ENCODE measurements at regions not wholly inside any gene's neighbourhood (a gene's known extent, or its start where the extent isn't known, plus 50 kb on each side); places are given as distances from the start of the nearest gene placed in this dataset.

DNA sequence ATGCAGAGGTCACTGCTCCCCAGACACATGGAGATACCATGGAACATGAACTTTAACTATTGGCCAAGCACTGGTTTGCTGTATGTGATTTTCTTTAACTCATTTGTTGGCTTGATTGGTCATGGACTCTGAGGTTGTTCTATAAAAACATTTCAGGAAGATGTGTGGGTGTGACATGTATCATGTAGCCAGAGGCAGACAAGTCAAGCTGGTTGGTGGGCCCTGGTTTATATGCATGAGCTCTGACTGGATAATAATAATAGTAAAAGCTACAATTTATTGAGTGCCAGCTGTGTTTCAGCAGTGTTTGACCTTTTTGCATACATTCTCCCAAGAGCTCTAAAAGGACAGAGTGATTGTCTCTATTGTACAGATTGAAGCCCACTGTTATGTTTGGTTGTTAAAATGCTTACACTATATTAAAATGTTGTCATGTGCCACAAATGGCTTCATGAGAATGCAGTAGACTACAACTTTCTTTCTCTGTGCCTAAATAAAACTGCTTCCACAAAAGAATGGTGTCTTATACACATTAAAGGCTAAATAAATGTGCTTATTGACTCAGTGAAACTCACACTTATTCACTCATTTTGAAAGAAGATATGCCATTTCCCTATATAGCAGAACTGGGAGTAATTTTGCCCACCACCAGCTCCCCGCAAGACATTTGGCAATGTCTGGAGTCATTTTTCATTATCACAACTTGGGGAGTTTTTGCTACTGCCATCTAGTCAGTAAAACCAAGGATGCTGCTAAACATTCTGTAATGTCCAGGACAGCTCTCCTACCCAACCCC, 243.6 kb upstream of the NFE2L3 start:
- TF ChIP-seq, protein P1, sequence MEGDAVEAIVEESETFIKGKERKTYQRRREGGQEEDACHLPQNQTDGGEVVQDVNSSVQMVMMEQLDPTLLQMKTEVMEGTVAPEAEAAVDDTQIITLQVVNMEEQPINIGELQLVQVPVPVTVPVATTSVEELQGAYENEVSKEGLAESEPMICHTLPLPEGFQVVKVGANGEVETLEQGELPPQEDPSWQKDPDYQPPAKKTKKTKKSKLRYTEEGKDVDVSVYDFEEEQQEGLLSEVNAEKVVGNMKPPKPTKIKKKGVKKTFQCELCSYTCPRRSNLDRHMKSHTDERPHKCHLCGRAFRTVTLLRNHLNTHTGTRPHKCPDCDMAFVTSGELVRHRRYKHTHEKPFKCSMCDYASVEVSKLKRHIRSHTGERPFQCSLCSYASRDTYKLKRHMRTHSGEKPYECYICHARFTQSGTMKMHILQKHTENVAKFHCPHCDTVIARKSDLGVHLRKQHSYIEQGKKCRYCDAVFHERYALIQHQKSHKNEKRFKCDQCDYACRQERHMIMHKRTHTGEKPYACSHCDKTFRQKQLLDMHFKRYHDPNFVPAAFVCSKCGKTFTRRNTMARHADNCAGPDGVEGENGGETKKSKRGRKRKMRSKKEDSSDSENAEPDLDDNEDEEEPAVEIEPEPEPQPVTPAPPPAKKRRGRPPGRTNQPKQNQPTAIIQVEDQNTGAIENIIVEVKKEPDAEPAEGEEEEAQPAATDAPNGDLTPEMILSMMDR (conservative IDR thresholded peaks at IDR 0.05; ENCODE audit: low read length) = no peak
- no peak for TF ChIP-seq EZH2phosphoT487 (IDR thresholded peaks at IDR 0.05; ENCODE audit: borderline replicate concordance, low read depth, low read length)

Measured in OCI-LY7 (cell line).